Uterus (tissue), 3 donors: ENCODE measurements at regions not wholly inside any gene's neighbourhood (a gene's known extent, or its start where the extent isn't known, plus 50 kb on each side); places are given as distances from the start of the nearest gene placed in this dataset.
"Not testable (repeated sequence)": the region's sequence is repeated elsewhere in the genome, so short reads cannot be mapped to it uniquely, and the experiment has no call there.

Experiments used
- DNase-seq, 2 donors: peaks; one replicate each; pipeline ENCODE4 v3.0.0-alpha.2; 2019 to 2020
- H3K27ac ChIP-seq, 2 donors: fragments of 200-600 bp; sonication (generic); 1 replicate in 1 of 2; 2 replicates in 1 of 2; pipeline ENCODE4 v1.5.1; 2016 to 2018
- H3K27me3 ChIP-seq, 2 donors: fragments of 200-600 bp; sonication (generic); one replicate each; pipeline ENCODE4 v1.5.1; 2018 to 2019; ENCODE audit warnings: control low read depth in 1 of 2
- H3K36me3 ChIP-seq, 2 donors: fragments of 200-600 bp; sonication (generic); one replicate each; pipeline ENCODE4 v1.5.1; 2019; ENCODE audit warnings: control low read depth in 1 of 2
- H3K4me1 ChIP-seq, 2 donors: fragments of 200-600 bp; sonication (generic); one replicate each; pipeline ENCODE4 v1.5.1; 2018 to 2019; ENCODE audit warnings: control low read depth in 1 of 2
- H3K4me3 ChIP-seq, 2 donors: fragments of 200-600 bp; sonication (generic); 1 replicate in 1 of 2; 2 replicates in 1 of 2; pipeline ENCODE4 v1.5.1; 2018 to 2019; ENCODE audit warnings: mild to moderate bottlenecking in 1 of 2
- H3K9me3 ChIP-seq, 2 donors: fragments of 200-600 bp; sonication (generic); one replicate each; pipeline ENCODE4 v1.5.1; 2019; ENCODE audit warnings: control low read depth in 1 of 2
- intact Hi-C: fragments of 100-400 bp; cut with DNase I; formaldehyde crosslinking; loops from one replicate; pipeline ENCODE4 v1.15.1; 2023; ENCODE audit warnings: low total_unique reads
- donor health status: DM: yes; HTN: yes; CAD: no.

GRCh38 chr2:111366641-111367029 lies 245.9 kb downstream of the BCL2L11 start:
- H3K4me3 ChIP-seq: peak overlapping the region in 1 of 2 donors; percentile 21
- H3K4me1 ChIP-seq, H3K36me3 ChIP-seq, H3K27ac ChIP-seq, intact Hi-C loops, H3K9me3 ChIP-seq, H3K27me3 ChIP-seq, DNase-seq: not testable (repeated sequence)

GRCh38 chr2:111367080-111367479 lies 246.4 kb downstream of the BCL2L11 start:
- H3K27ac ChIP-seq, DNase-seq, H3K36me3 ChIP-seq, H3K4me1 ChIP-seq, H3K9me3 ChIP-seq, H3K4me3 ChIP-seq, intact Hi-C loops, H3K27me3 ChIP-seq: not testable (repeated sequence)

- H3K27ac ChIP-seq, H3K4me1 ChIP-seq, H3K36me3 ChIP-seq, H3K9me3 ChIP-seq, H3K27me3 ChIP-seq, H3K4me3 ChIP-seq, intact Hi-C loops, DNase-seq: not testable (repeated sequence)
Observed at GRCh38 chr2:111367871-111368270, 247.2 kb downstream of the BCL2L11 start.

GRCh38 chr2:111368288-111368687 lies 247.6 kb downstream of the BCL2L11 start:
- intact Hi-C loops, DNase-seq, H3K4me3 ChIP-seq, H3K9me3 ChIP-seq, H3K27me3 ChIP-seq, H3K4me1 ChIP-seq, H3K27ac ChIP-seq, H3K36me3 ChIP-seq: not testable (repeated sequence)

- H3K4me1 ChIP-seq, H3K36me3 ChIP-seq, H3K4me3 ChIP-seq, intact Hi-C loops, H3K27me3 ChIP-seq, DNase-seq, H3K9me3 ChIP-seq, H3K27ac ChIP-seq: not testable (repeated sequence)
Observed at GRCh38 chr2:111373060-111373459, 252.3 kb downstream of the BCL2L11 start.

- H3K36me3 ChIP-seq, intact Hi-C loops, DNase-seq, H3K27me3 ChIP-seq, H3K9me3 ChIP-seq, H3K27ac ChIP-seq, H3K4me3 ChIP-seq, H3K4me1 ChIP-seq: not testable (repeated sequence)
Observed at GRCh38 chr2:111373989-111374388, 253.3 kb downstream of the BCL2L11 start.

GRCh38 chr2:111374734-111375133 lies 254.0 kb downstream of the BCL2L11 start:
- intact Hi-C loops, H3K4me1 ChIP-seq, H3K27me3 ChIP-seq, H3K36me3 ChIP-seq, DNase-seq, H3K9me3 ChIP-seq, H3K27ac ChIP-seq, H3K4me3 ChIP-seq: not testable (repeated sequence)

GRCh38 chr2:111375320-111375883 lies 254.7 kb downstream of the BCL2L11 start:
- intact Hi-C loops, DNase-seq, H3K9me3 ChIP-seq, H3K4me1 ChIP-seq, H3K27ac ChIP-seq, H3K27me3 ChIP-seq, H3K4me3 ChIP-seq, H3K36me3 ChIP-seq: not testable (repeated sequence)

GRCh38 chr2:111376272-111376970 lies 255.7 kb downstream of the BCL2L11 start:
- H3K4me1 ChIP-seq, DNase-seq, H3K27ac ChIP-seq, intact Hi-C loops, H3K27me3 ChIP-seq, H3K4me3 ChIP-seq, H3K36me3 ChIP-seq, H3K9me3 ChIP-seq: not testable (repeated sequence)

GRCh38 chr2:111376971-111377352 lies 256.2 kb downstream of the BCL2L11 start:
- H3K4me1 ChIP-seq, H3K27ac ChIP-seq, H3K9me3 ChIP-seq, H3K4me3 ChIP-seq, H3K27me3 ChIP-seq, H3K36me3 ChIP-seq, intact Hi-C loops, DNase-seq: not testable (repeated sequence)

- DNase-seq, intact Hi-C loops, H3K4me3 ChIP-seq, H3K27me3 ChIP-seq, H3K4me1 ChIP-seq, H3K27ac ChIP-seq, H3K36me3 ChIP-seq, H3K9me3 ChIP-seq: not testable (repeated sequence)
Observed at GRCh38 chr2:111377386-111377959, 256.8 kb downstream of the BCL2L11 start.

- H3K27me3 ChIP-seq, H3K36me3 ChIP-seq, intact Hi-C loops, H3K4me1 ChIP-seq, H3K9me3 ChIP-seq, DNase-seq, H3K27ac ChIP-seq, H3K4me3 ChIP-seq: not testable (repeated sequence)
Observed at GRCh38 chr2:111378348-111378747, 257.6 kb downstream of the BCL2L11 start.

GRCh38 chr2:111380733-111381439 lies 260.2 kb downstream of the BCL2L11 start:
- H3K27ac ChIP-seq, H3K27me3 ChIP-seq, DNase-seq, H3K9me3 ChIP-seq, H3K36me3 ChIP-seq, H3K4me3 ChIP-seq, intact Hi-C loops, H3K4me1 ChIP-seq: not testable (repeated sequence)
